Heart left ventricle (tissue), 13 donors: ENCODE measurements at regions not wholly inside any gene's neighbourhood (a gene's known extent, or its start where the extent isn't known, plus 50 kb on each side); places are given as distances from the start of the nearest gene placed in this dataset.
"Not testable (repeated sequence)": the region's sequence is repeated elsewhere in the genome, so short reads cannot be mapped to it uniquely, and the experiment has no call there.

ENCODE experiments used
- CTCF ChIP-seq, 12 donors: fragments of 200-600 bp; sonication (generic) in 4 of 12; IDR thresholded peaks; one replicate each; pipeline versions ENCODE4 v1.5.0 to v1.8.0; 2018 to 2022; ENCODE audit warnings: antibody characterized with exemption in 12 of 12, mild to moderate bottlenecking in 5 of 12
- POLR2A ChIP-seq, 2 donors: fragments of 450-650 bp; IDR thresholded peaks; one replicate each; pipeline ENCODE4 v1.6.1; 2017; ENCODE audit warnings: antibody characterized with exemption in 2 of 2, mild to moderate bottlenecking in 2 of 2, moderate library complexity in 2 of 2
- donor health status: ischemic (EF 13 %, LVEDD 7.1; RV severe dilation, severe dysfunction).
- donor health status: DM: no; HTN: yes; CAD: no.
- donor health status: DM: no; HTN: no; CAD: no.
- donor health status: ischemic (EF 25% LVEDD 6.9; RV normal size, moderate dysfunction).
- donor health status: ischemic (EF 25% LVEDD 5.7; RV mildly dilated, moderate dysfunction).
- donor health status: ischemic (EF 35%, LVEDD 5.7; RV mildly dilated, moderate dysfunction).
- donor health status: nonischemic (EF 11% LVEDD 7.7; RV severe dilation, severe dysfunction).
- donor health status: DM: yes; HTN: yes; CAD: no.
- donor health status: PGD.
- donor health status: ischemic (EF 29% LVEDD 5.4; RV normal size, mild dysfunction).
- donor health status: nonischemic (EF 23%, LVEDD 6.1; RV moderate dilation, normal function).

DNA sequence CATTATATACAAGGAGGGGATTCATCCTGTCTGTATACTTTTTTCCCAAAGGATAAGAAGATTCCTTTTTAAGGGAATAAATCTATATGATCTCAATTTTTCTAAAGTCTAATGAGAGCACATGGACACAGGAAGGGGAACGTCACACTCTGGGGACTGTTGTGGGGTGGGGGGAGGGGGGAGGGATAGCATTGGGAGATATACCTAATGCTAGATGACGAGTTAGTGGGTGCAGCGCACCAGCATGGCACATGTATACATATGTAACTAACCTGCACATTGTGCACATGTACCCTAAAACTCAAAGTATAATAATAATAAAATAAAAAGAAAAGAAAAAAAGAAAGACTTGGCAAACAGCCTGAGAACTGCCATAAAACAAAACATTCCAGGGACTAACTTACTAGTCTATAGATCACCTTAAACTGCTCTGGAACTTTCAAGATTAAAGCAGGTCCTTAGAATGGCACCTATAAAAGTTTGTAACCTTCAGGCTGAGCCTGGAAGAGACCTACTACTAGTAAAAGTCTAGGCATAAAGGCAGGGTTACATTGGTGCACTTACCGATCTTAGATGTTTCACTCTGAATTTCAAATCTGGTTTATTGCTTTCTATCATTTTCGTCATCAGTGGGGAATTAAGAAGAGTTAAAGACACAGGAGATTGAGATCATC, 780.6 kb downstream of the SLITRK1 start:
- not testable (repeated sequence) for TF ChIP-seq CTCF, POLR2A (IDR thresholded peaks at IDR 0.05)
